ENCODE measurements at regions not wholly inside any gene's neighbourhood (a gene's known extent, or its start where the extent isn't known, plus 50 kb on each side); places are given as distances from the start of the nearest gene placed in this dataset.

DNA sequence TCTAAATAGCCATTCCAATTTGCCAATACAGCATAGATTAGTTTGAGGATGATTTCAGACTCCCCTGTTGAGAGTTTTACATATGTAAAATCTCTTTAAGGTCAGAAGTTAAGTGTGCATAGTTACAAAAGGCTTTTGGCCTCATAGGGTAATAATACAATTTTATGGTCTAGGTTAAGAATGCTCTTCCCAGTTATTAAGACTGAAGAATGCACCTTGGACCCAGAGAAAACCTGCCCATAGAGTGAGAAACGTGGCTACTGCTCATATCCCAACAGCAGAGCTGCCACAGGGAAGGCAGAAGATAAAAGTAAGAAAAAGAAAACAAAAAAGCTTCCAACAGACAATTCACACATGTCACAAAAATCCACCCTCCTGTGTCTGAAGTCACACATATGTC lies 255.9 kb downstream of the LMO4 start:
- no peaks in the 10 kb centered on the region for H3K9me3 ChIP-seq
- no peaks in the 10 kb centered on the region for H3K27me3 ChIP-seq (replicated peaks; ENCODE audit: control insufficient read depth, insufficient read depth, low read length)
- Mint-ChIP-seq H3K27me3 (ENCODE audit: insufficient read depth, unreplicated experiment) (no peaks in the 10 kb centered on the region), H3K4me3 (ENCODE audit: unreplicated experiment) (no peak overlapping the region), H3K27ac (ENCODE audit: unreplicated experiment) (no peak overlapping the region), H3K4me1 (ENCODE audit: low read depth, unreplicated experiment) (no peaks in the 10 kb centered on the region), H3K9me3 (ENCODE audit: unreplicated experiment) (peaks cover 1% of the 10 kb centered on the region), H3K36me3 (ENCODE audit: insufficient read depth, unreplicated experiment) (no peaks in the 10 kb centered on the region)
- DNase-seq, result peak; percentile 5 to 36
- no peak overlapping the region for H3K4me3 ChIP-seq (ENCODE audit: low read depth, low read length)
- H3K4me1 ChIP-seq, result 0 out of 2 replicates have a peak, but pooled peaks cover 5% of the 10 kb centered on the region
- H3K36me3 ChIP-seq (ENCODE audit: control insufficient read depth, insufficient read depth, low read length), result no peaks in the 10 kb centered on the region
- CTCF ChIA-PET, result no interaction called here
- intact Hi-C loops (cut with micrococcal nuclease; ENCODE audit: unreplicated experiment), result loop anchor here (1.0 kb wide), 1 partner anchor 29 kb away; no protein-coding TSS in a partner anchor
- TF ChIP-seq, protein P1, sequence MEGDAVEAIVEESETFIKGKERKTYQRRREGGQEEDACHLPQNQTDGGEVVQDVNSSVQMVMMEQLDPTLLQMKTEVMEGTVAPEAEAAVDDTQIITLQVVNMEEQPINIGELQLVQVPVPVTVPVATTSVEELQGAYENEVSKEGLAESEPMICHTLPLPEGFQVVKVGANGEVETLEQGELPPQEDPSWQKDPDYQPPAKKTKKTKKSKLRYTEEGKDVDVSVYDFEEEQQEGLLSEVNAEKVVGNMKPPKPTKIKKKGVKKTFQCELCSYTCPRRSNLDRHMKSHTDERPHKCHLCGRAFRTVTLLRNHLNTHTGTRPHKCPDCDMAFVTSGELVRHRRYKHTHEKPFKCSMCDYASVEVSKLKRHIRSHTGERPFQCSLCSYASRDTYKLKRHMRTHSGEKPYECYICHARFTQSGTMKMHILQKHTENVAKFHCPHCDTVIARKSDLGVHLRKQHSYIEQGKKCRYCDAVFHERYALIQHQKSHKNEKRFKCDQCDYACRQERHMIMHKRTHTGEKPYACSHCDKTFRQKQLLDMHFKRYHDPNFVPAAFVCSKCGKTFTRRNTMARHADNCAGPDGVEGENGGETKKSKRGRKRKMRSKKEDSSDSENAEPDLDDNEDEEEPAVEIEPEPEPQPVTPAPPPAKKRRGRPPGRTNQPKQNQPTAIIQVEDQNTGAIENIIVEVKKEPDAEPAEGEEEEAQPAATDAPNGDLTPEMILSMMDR (IDR thresholded peaks at IDR 0.05; ENCODE audit: insufficient read depth in 1 of 2, low read depth in 1 of 2, low read length in 1 of 2, severe bottlenecking in 1 of 2, unreplicated experiment in 1 of 2), result no peak
- POLR2A ChIA-PET, result no interaction called here
- BruUV-seq (replicated peaks), result no TSS peak

DNA sequence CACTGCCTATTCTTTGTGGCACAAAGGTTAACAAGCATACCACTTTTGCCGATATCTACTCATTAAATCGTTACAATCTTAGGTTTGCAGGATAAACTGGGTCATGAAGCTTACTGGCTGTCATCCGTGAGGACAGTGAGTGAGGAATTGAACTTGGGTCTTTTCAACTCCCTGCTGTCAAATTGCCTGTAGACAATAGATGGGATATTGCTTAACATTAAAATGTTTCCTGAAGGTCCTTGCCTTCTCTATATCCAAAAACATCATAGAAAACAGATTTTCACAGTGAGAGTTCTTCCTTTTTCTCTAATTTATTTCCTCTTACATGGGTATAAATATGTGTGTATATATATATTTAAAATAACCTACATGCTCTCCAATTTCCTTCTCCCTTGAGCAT lies 257.8 kb downstream of the LMO4 start:
- Mint-ChIP-seq H3K36me3 (ENCODE audit: insufficient read depth, unreplicated experiment) (no peaks in the 10 kb centered on the region), H3K4me3 (ENCODE audit: unreplicated experiment) (no peak overlapping the region), H3K27ac (ENCODE audit: unreplicated experiment) (no peak overlapping the region), H3K4me1 (ENCODE audit: low read depth, unreplicated experiment) (peaks cover 4% of the 10 kb centered on the region), H3K27me3 (ENCODE audit: insufficient read depth, unreplicated experiment) (no peaks in the 10 kb centered on the region), H3K9me3 (ENCODE audit: unreplicated experiment) (no peaks in the 10 kb centered on the region)
- no peaks in the 10 kb centered on the region for H3K36me3 ChIP-seq (ENCODE audit: control insufficient read depth, insufficient read depth, low read length)
- H3K27me3 ChIP-seq (replicated peaks; ENCODE audit: control insufficient read depth, insufficient read depth, low read length), result no peaks in the 10 kb centered on the region
- H3K4me1 ChIP-seq, result 0 out of 2 replicates have a peak, but pooled peaks cover 5% of the 10 kb centered on the region
- no peak for DNase-seq
- BruUV-seq (replicated peaks), result no TSS peak
- ChIA-PET CTCF (no interaction called here), POLR2A (no interaction called here)
- intact Hi-C loops (cut with micrococcal nuclease; ENCODE audit: unreplicated experiment), result no loop called here
- H3K4me3 ChIP-seq (ENCODE audit: low read depth, low read length), result no peak overlapping the region
- H3K9me3 ChIP-seq, result no peaks in the 10 kb centered on the region
- TF ChIP-seq, protein P1 (IDR thresholded peaks at IDR 0.05; ENCODE audit: insufficient read depth in 1 of 2, low read depth in 1 of 2, low read length in 1 of 2, severe bottlenecking in 1 of 2, unreplicated experiment in 1 of 2), result no peak

DNA sequence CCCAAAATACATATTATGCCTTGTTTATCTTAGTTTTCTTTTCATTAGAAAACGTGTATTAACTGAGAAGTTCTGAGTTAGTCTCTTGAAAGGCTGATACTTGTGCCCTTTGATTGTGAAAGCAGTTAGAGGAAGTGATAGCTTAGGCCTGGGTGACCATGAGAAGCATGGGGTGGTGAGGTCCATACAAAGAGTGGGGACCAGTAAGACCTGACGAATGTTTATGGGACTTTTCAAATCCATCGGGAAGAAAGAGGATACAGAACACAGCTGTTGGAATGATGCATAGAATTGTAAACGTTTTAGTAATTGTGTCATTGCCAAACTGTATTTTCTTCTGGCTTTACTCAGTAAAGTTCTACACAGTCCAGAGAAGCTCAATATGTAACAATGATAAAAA lies 259.8 kb downstream of the LMO4 start:
- TF ChIP-seq, protein P1 (IDR thresholded peaks at IDR 0.05; ENCODE audit: insufficient read depth in 1 of 2, low read depth in 1 of 2, low read length in 1 of 2, severe bottlenecking in 1 of 2, unreplicated experiment in 1 of 2), result no peak
- H3K4me3 ChIP-seq (ENCODE audit: low read depth, low read length), result no peak overlapping the region
- BruUV-seq (replicated peaks), result no TSS peak
- H3K36me3 ChIP-seq (ENCODE audit: control insufficient read depth, insufficient read depth, low read length), result no peaks in the 10 kb centered on the region
- POLR2A ChIA-PET, result no interaction called here
- Mint-ChIP-seq H3K27ac (ENCODE audit: unreplicated experiment) (no peak overlapping the region), H3K9me3 (ENCODE audit: unreplicated experiment) (no peaks in the 10 kb centered on the region), H3K4me3 (ENCODE audit: unreplicated experiment) (no peak overlapping the region), H3K4me1 (ENCODE audit: low read depth, unreplicated experiment) (peaks cover 12% of the 10 kb centered on the region), H3K27me3 (ENCODE audit: insufficient read depth, unreplicated experiment) (no peaks in the 10 kb centered on the region), H3K36me3 (ENCODE audit: insufficient read depth, unreplicated experiment) (no peaks in the 10 kb centered on the region)
- CTCF ChIA-PET, result no interaction called here
- 0 out of 2 replicates have a peak, but pooled peaks cover 5% of the 10 kb centered on the region for H3K4me1 ChIP-seq
- H3K9me3 ChIP-seq, result no peaks in the 10 kb centered on the region
- no peaks in the 10 kb centered on the region for H3K27me3 ChIP-seq (replicated peaks; ENCODE audit: control insufficient read depth, insufficient read depth, low read length)
- DNase-seq, result no peak
- intact Hi-C loops (cut with micrococcal nuclease; ENCODE audit: unreplicated experiment), result no loop called here

All from Caco-2 (cell line).